Liver (tissue), 8 donors: ENCODE measurements at regions not wholly inside any gene's neighbourhood (a gene's known extent, or its start where the extent isn't known, plus 50 kb on each side); places are given as distances from the start of the nearest gene placed in this dataset.

ENCODE experiments used
- DNase-seq: peaks from one replicate; pipeline ENCODE4 v3.0.0-alpha.2; 2017; ENCODE audit warnings: low spot score
- H3K27ac ChIP-seq, 2 donors: one replicate each; pipeline ENCODE4 v1.7.0; 2013; ENCODE audit warnings: inconsistent platforms in 2 of 2, low read length in 2 of 2, control low read depth in 1 of 2, low read depth in 1 of 2, mild to moderate bottlenecking in 1 of 2
- H3K27me3 ChIP-seq, 4 donors: one replicate each; pipeline versions ENCODE4 v1.6.1 to v1.7.0; 2013; ENCODE audit warnings: low read length in 3 of 4, inconsistent platforms in 1 of 4, mild to moderate bottlenecking in 1 of 4, moderate library complexity in 1 of 4; ENCODE audit not compliant: control insufficient read depth in 4 of 4, insufficient read depth in 4 of 4
- H3K36me3 ChIP-seq, 4 donors: one replicate each; pipeline versions ENCODE4 v1.6.1 to v1.7.0; 2013; ENCODE audit warnings: low read length in 3 of 4, mild to moderate bottlenecking in 3 of 4, low read depth in 1 of 4, moderate library complexity in 1 of 4; ENCODE audit not compliant: control insufficient read depth in 4 of 4, insufficient read depth in 3 of 4
- H3K4me1 ChIP-seq, 4 donors: one replicate each; pipeline versions ENCODE4 v1.6.1 to v1.7.0; 2013; ENCODE audit warnings: low read length in 3 of 4, mild to moderate bottlenecking in 3 of 4, moderate library complexity in 1 of 4; ENCODE audit not compliant: control insufficient read depth in 4 of 4, insufficient read depth in 4 of 4
- H3K4me3 ChIP-seq, 3 donors: one replicate each; pipeline versions ENCODE4 v1.6.1 to v1.7.0; 2013; ENCODE audit warnings: low read length in 3 of 3, control low read depth in 1 of 3, low read depth in 1 of 3, mild to moderate bottlenecking in 1 of 3
- H3K9ac ChIP-seq, 2 donors: one replicate each; pipeline ENCODE4 v1.7.0; 2013; ENCODE audit warnings: low read length in 2 of 2, mild to moderate bottlenecking in 2 of 2, moderate library complexity in 2 of 2, control low read depth in 1 of 2, low read depth in 1 of 2
- H3K9me3 ChIP-seq, 4 donors: one replicate each; pipeline versions ENCODE4 v1.6.1 to v1.7.0; 2013; ENCODE audit warnings: low read length in 3 of 4; ENCODE audit not compliant: control insufficient read depth in 4 of 4
- ATF3 ChIP-seq: IDR thresholded peaks from 2 replicates; pipeline ENCODE4 v1.6.1; 2016; ENCODE audit warnings: antibody characterized with exemption
- CTCF ChIP-seq: fragments of 150-350 bp; IDR thresholded peaks from 2 replicates; pipeline ENCODE4 v1.5.1; 2017; ENCODE audit warnings: improper control_type of control experiment, low read depth, low read length; ENCODE audit not compliant: missing input control
- EGR1 ChIP-seq, 2 donors: IDR thresholded peaks; 2 replicates each; pipeline ENCODE4 v1.6.1; 2016 to 2018; ENCODE audit warnings: antibody characterized with exemption in 2 of 2, low read depth in 2 of 2
- FOXA1 ChIP-seq: IDR thresholded peaks from 2 replicates; pipeline ENCODE4 v1.6.1; 2016; ENCODE audit warnings: antibody characterized with exemption
- FOXA2 ChIP-seq: IDR thresholded peaks from 2 replicates; pipeline ENCODE4 v1.6.1; 2016; ENCODE audit warnings: antibody characterized with exemption
- GABPA ChIP-seq, 2 donors: IDR thresholded peaks in 1 of 2; conservative IDR thresholded peaks in 1 of 2; 2 replicates each; pipeline ENCODE4 v1.6.1; 2016; ENCODE audit warnings: antibody characterized with exemption in 2 of 2, mild to moderate bottlenecking in 1 of 2, moderate library complexity in 1 of 2
- HNF4G ChIP-seq: IDR thresholded peaks from 2 replicates; pipeline ENCODE4 v1.6.1; 2016; ENCODE audit warnings: antibody characterized with exemption
- JUND ChIP-seq, 2 donors: IDR thresholded peaks; 2 replicates each; pipeline ENCODE4 v1.6.1; 2016; ENCODE audit warnings: antibody characterized with exemption in 2 of 2
- MAX ChIP-seq: IDR thresholded peaks from 2 replicates; pipeline ENCODE4 v1.6.1; 2016; ENCODE audit warnings: antibody characterized with exemption
- NR2F2 ChIP-seq: IDR thresholded peaks from 2 replicates; pipeline ENCODE4 v1.6.1; 2016; ENCODE audit warnings: antibody characterized with exemption
- REST ChIP-seq: IDR thresholded peaks from 2 replicates; pipeline ENCODE4 v1.6.1; 2016; ENCODE audit warnings: antibody characterized with exemption, mild to moderate bottlenecking
- RXRA ChIP-seq, 2 donors: IDR thresholded peaks; 2 replicates each; pipeline ENCODE4 v1.6.1; 2017 to 2018; ENCODE audit warnings: antibody characterized with exemption in 2 of 2, mild to moderate bottlenecking in 1 of 2
- SP1 ChIP-seq: IDR thresholded peaks from 2 replicates; pipeline ENCODE4 v1.6.1; 2018; ENCODE audit warnings: antibody characterized with exemption, mild to moderate bottlenecking
- YY1 ChIP-seq: IDR thresholded peaks from 2 replicates; pipeline ENCODE4 v1.6.1; 2016; ENCODE audit warnings: antibody characterized with exemption, mild to moderate bottlenecking
- ZBTB33 ChIP-seq: IDR thresholded peaks from 2 replicates; pipeline ENCODE4 v1.6.1; 2016; ENCODE audit warnings: antibody characterized with exemption
- WGBS: extraction: QIAGEN DNeasy Blood & Tissue Kit; methylation state at CpG from one replicate; pipeline ENCODE4 v1.1.7; 2013; 5-methylcytosine and 5-hydroxymethylcytosine counted together
- donor health status: healthy.
- donor health status: healthy.
- donor health status: healthy.
- donor health status: healthy.
- donor health status: healthy.

- no peak overlapping the region for H3K9ac ChIP-seq
- no peak for TF ChIP-seq FOXA2
- TF ChIP-seq HNF4G = no peak
- no peak for TF ChIP-seq FOXA1
- TF ChIP-seq ZBTB33 = no peak
- TF ChIP-seq SP1 = no peak
- no peak for TF ChIP-seq NR2F2
- no peak for TF ChIP-seq JUND (IDR thresholded peaks at IDR 0.05)
- TF ChIP-seq EGR1 (IDR thresholded peaks at IDR 0.05; ENCODE audit: low read depth in 2 of 2) = no peak
- no peak for TF ChIP-seq MAX
- no peak for TF ChIP-seq YY1
- TF ChIP-seq REST = no peak
- no peak for TF ChIP-seq CTCF
- TF ChIP-seq ATF3 = no peak
- TF ChIP-seq GABPA (IDR thresholded peaks at IDR 0.05 in 1 of 2, conservative IDR thresholded peaks at IDR 0.05 in 1 of 2) = no peak
- no peaks in the 10 kb centered on the region for H3K36me3 ChIP-seq
- peaks cover 0 to 5% (median 0%) of the 10 kb centered on the region in 4 donors for H3K27me3 ChIP-seq
- WGBS = 67% methylated on average over 1 of the region's 1 CpG
- no peaks in the 10 kb centered on the region for H3K9me3 ChIP-seq
- H3K4me3 ChIP-seq = no peak overlapping the region
- H3K4me1 ChIP-seq = no peaks in the 10 kb centered on the region
- no peak overlapping the region for H3K27ac ChIP-seq
- DNase-seq = no peak
These were observed 598.0 kb upstream of the API5 start for GRCh38 chr11:42713753-42714152.

- Histone ChIP-seq H3K4me1 (no peaks in the 10 kb centered on the region), H3K27ac (no peak overlapping the region), H3K27me3 (no peaks in the 10 kb centered on the region), H3K9ac (no peak overlapping the region), H3K4me3 (no peak overlapping the region), H3K36me3 (no peaks in the 10 kb centered on the region), H3K9me3 (no peaks in the 10 kb centered on the region)
- no peak for DNase-seq
- WGBS = 61% methylated on average over 3 of the region's 3 CpGs
- TF ChIP-seq RXRA (IDR thresholded peaks at IDR 0.05) (no peak), HNF4G (no peak), CTCF (no peak), NR2F2 (no peak), FOXA2 (no peak)
These were observed 590.9 kb upstream of the API5 start for GRCh38 chr11:42720716-42721563.
